ENCODE measurements at regions not wholly inside any gene's neighbourhood (a gene's known extent, or its start where the extent isn't known, plus 50 kb on each side); places are given as distances from the start of the nearest gene placed in this dataset.

GRCh38 chr3:104878395-104878794 is 488.3 kb upstream of the ALCAM start:
- TF ChIP-seq FOSL1 (IDR thresholded peaks at IDR 0.05; ENCODE audit: insufficient read depth, low read depth, low read length) (no peak), EGR1 (IDR thresholded peaks at IDR 0.05; ENCODE audit: borderline replicate concordance, low read depth, low read length) (no peak), CTCF (IDR thresholded peaks at IDR 0.05; ENCODE audit: control extremely low read depth in 1 of 3, insufficient read depth in 1 of 3, low read depth in 1 of 3, low read length in 3 of 3) (no peak), RNF2 (IDR thresholded peaks at IDR 0.05; ENCODE audit: borderline replicate concordance, low read depth, low read length, missing control alignments, poor library complexity, severe bottlenecking) (no peak), SP2 (IDR thresholded peaks at IDR 0.05; ENCODE audit: low read length) (no peak)
